ENCODE measurements at regions not wholly inside any gene's neighbourhood (a gene's known extent, or its start where the extent isn't known, plus 50 kb on each side); places are given as distances from the start of the nearest gene placed in this dataset.

DNA sequence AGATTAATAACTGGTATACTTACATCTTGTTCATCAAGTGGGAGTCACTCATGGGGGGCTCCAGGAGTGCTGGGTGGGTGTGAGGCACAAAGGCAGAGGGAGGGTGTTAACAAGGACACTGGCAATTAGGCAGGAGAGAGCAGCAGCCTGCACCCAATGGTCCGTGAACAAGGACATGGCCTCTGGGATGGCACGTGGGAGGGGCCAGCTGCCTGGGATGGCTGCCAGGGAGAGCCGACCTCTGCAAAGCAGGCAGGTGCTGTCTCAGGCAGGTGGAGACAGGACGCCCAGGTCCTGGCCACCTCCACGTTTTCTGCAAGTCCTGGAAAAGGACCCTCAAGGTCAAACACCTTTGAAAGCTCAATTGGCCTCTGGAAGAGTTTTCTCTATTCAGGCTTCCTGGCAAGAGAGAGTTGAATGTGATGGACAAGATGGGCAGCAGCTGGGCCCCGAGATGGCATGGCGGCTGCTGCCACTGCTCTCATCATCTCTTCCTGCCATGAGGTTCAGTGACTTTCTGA is 257.1 kb downstream of the BUD13 start:
- TF ChIP-seq ZNF816 (CRISPR knock-in tag; IDR thresholded peaks at IDR 0.05; ENCODE audit: borderline replicate concordance) (no peak), ZFP37 (CRISPR knock-in tag; IDR thresholded peaks at IDR 0.05; ENCODE audit: borderline replicate concordance) (no peak), JUNB (CRISPR knock-in tag; IDR thresholded peaks at IDR 0.05; ENCODE audit: borderline replicate concordance) (no peak), EZH2 (conservative IDR thresholded peaks at IDR 0.05; ENCODE audit: low read depth, low read length) (no peak), ZNF326 (CRISPR knock-in tag; IDR thresholded peaks at IDR 0.05; ENCODE audit: borderline replicate concordance) (no peak)
- TF ChIP-seq, protein P1, sequence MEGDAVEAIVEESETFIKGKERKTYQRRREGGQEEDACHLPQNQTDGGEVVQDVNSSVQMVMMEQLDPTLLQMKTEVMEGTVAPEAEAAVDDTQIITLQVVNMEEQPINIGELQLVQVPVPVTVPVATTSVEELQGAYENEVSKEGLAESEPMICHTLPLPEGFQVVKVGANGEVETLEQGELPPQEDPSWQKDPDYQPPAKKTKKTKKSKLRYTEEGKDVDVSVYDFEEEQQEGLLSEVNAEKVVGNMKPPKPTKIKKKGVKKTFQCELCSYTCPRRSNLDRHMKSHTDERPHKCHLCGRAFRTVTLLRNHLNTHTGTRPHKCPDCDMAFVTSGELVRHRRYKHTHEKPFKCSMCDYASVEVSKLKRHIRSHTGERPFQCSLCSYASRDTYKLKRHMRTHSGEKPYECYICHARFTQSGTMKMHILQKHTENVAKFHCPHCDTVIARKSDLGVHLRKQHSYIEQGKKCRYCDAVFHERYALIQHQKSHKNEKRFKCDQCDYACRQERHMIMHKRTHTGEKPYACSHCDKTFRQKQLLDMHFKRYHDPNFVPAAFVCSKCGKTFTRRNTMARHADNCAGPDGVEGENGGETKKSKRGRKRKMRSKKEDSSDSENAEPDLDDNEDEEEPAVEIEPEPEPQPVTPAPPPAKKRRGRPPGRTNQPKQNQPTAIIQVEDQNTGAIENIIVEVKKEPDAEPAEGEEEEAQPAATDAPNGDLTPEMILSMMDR (CRISPR knock-in tag; IDR thresholded peaks at IDR 0.05) = no peak
- TF ChIP-seq, protein P2, sequence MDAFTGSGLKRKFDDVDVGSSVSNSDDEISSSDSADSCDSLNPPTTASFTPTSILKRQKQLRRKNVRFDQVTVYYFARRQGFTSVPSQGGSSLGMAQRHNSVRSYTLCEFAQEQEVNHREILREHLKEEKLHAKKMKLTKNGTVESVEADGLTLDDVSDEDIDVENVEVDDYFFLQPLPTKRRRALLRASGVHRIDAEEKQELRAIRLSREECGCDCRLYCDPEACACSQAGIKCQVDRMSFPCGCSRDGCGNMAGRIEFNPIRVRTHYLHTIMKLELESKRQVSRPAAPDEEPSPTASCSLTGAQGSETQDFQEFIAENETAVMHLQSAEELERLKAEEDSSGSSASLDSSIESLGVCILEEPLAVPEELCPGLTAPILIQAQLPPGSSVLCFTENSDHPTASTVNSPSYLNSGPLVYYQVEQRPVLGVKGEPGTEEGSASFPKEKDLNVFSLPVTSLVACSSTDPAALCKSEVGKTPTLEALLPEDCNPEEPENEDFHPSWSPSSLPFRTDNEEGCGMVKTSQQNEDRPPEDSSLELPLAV (CRISPR knock-in tag; conservative IDR thresholded peaks at IDR 0.05; ENCODE audit: low read depth) = no peak
- TF ChIP-seq, protein P3, sequence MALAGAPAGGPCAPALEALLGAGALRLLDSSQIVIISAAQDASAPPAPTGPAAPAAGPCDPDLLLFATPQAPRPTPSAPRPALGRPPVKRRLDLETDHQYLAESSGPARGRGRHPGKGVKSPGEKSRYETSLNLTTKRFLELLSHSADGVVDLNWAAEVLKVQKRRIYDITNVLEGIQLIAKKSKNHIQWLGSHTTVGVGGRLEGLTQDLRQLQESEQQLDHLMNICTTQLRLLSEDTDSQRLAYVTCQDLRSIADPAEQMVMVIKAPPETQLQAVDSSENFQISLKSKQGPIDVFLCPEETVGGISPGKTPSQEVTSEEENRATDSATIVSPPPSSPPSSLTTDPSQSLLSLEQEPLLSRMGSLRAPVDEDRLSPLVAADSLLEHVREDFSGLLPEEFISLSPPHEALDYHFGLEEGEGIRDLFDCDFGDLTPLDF (CRISPR knock-in tag; IDR thresholded peaks at IDR 0.05) = no peak

Data from HepG2 (cell line).